H9 (cell line): ENCODE measurements at regions not wholly inside any gene's neighbourhood (a gene's known extent, or its start where the extent isn't known, plus 50 kb on each side); places are given as distances from the start of the nearest gene placed in this dataset.

Experiments used
- DNase-seq: peaks from one replicate; pipeline ENCODE4 v3.0.0-alpha.2; 2017
- H2AFZ ChIP-seq: one replicate; pipeline ENCODE4 v1.6.1; 2013; ENCODE audit warnings: mild to moderate bottlenecking, low read length, control low read depth, moderate library complexity
- H2AK5ac ChIP-seq: 2 replicates; pipeline ENCODE4 v1.6.1; 2013; ENCODE audit warnings: low read length, control low read depth, mixed read lengths; ENCODE audit not compliant: insufficient read length
- H2BK120ac ChIP-seq: one replicate; pipeline ENCODE4 v1.6.1; 2013; ENCODE audit warnings: low read depth, mild to moderate bottlenecking, low read length, control low read depth, inconsistent platforms; ENCODE audit not compliant: poor library complexity, severe bottlenecking
- H2BK12ac ChIP-seq: 2 replicates; pipeline ENCODE4 v1.6.1; 2013; ENCODE audit warnings: low read length, control low read depth, mixed read lengths, low read depth; ENCODE audit not compliant: insufficient read length
- H2BK15ac ChIP-seq: 2 replicates; pipeline ENCODE4 v1.6.1; 2013; ENCODE audit warnings: low read depth, low read length, control low read depth
- H2BK20ac ChIP-seq: one replicate; pipeline ENCODE4 v1.6.1; 2013; ENCODE audit warnings: low read depth, mild to moderate bottlenecking, low read length, control low read depth, inconsistent platforms; ENCODE audit not compliant: poor library complexity, severe bottlenecking
- H2BK5ac ChIP-seq: 2 replicates; pipeline ENCODE4 v1.6.1; 2013; ENCODE audit warnings: low read length, control low read depth, mixed read lengths; ENCODE audit not compliant: insufficient read length
- H3K14ac ChIP-seq: 2 replicates; pipeline ENCODE4 v1.6.1; 2013; ENCODE audit warnings: low read length, control low read depth; ENCODE audit not compliant: insufficient read depth
- H3K18ac ChIP-seq: 2 replicates; pipeline ENCODE4 v1.6.1; 2013; ENCODE audit warnings: low read depth, mild to moderate bottlenecking, mixed read lengths, low read length, control low read depth; ENCODE audit not compliant: insufficient read length
- H3K23ac ChIP-seq: 2 replicates; pipeline ENCODE4 v1.6.1; 2013; ENCODE audit warnings: low read length, control low read depth, mixed read lengths, low read depth; ENCODE audit not compliant: insufficient read length
- H3K23me2 ChIP-seq: 2 replicates; pipeline ENCODE4 v1.6.1; 2013; ENCODE audit warnings: low read depth, mild to moderate bottlenecking, mixed read lengths, low read length, control low read depth; ENCODE audit not compliant: insufficient read length, poor library complexity, severe bottlenecking
- H3K27ac ChIP-seq: 2 replicates; pipeline ENCODE4 v1.5.1; 2013; ENCODE audit warnings: low read length, control low read depth, mixed read lengths, low read depth; ENCODE audit not compliant: insufficient read length
- H3K27me3 ChIP-seq: 2 replicates; pipeline ENCODE4 v1.6.1; 2013; ENCODE audit warnings: low read length, control low read depth, inconsistent platforms; ENCODE audit not compliant: insufficient read depth
- H3K4ac ChIP-seq: 2 replicates; pipeline ENCODE4 v1.6.1; 2013; ENCODE audit warnings: low read depth, mild to moderate bottlenecking, control low read depth, inconsistent platforms, low read length, moderate library complexity
- H3K4me1 ChIP-seq: 2 replicates; pipeline ENCODE4 v1.6.1; 2013; ENCODE audit warnings: low read length, control low read depth, inconsistent platforms; ENCODE audit not compliant: insufficient read depth
- H3K4me2 ChIP-seq: 2 replicates; pipeline ENCODE4 v1.6.1; 2013; ENCODE audit warnings: low read length, control low read depth, mixed read lengths; ENCODE audit not compliant: insufficient read length, insufficient read depth
- H3K56ac ChIP-seq: 2 replicates; pipeline ENCODE4 v1.6.1; 2013; ENCODE audit warnings: low read depth, mild to moderate bottlenecking, mixed read lengths, low read length, control low read depth; ENCODE audit not compliant: insufficient read length
- H3K79me1 ChIP-seq: 2 replicates; pipeline ENCODE4 v1.6.1; 2013; ENCODE audit warnings: low read depth, mild to moderate bottlenecking, moderate library complexity, low read length, control low read depth, inconsistent platforms; ENCODE audit not compliant: insufficient read depth, poor library complexity, severe bottlenecking
- H3K79me2 ChIP-seq: 2 replicates; pipeline ENCODE4 v1.6.1; 2013; ENCODE audit warnings: low read length, control low read depth, inconsistent platforms; ENCODE audit not compliant: insufficient read depth
- H3K9ac ChIP-seq: 2 replicates; pipeline ENCODE4 v1.6.1; 2013; ENCODE audit warnings: low read length, control low read depth, mixed read lengths; ENCODE audit not compliant: insufficient read length; ENCODE audit errors: extremely low read depth
- H3K9me3 ChIP-seq: one replicate; pipeline ENCODE4 v1.6.1; 2013; ENCODE audit warnings: low read depth, low read length, inconsistent platforms; ENCODE audit not compliant: control insufficient read depth
- H3T11ph ChIP-seq: one replicate; pipeline ENCODE4 v1.6.1; 2013; ENCODE audit warnings: mild to moderate bottlenecking, low read length, control low read depth, inconsistent platforms
- H4K20me1 ChIP-seq: one replicate; pipeline ENCODE4 v1.6.1; 2013; ENCODE audit not compliant: control insufficient read depth, insufficient read length, insufficient read depth
- H4K5ac ChIP-seq: 2 replicates; pipeline ENCODE4 v1.6.1; 2013; ENCODE audit warnings: low read depth, mild to moderate bottlenecking, mixed read lengths, low read length, control low read depth; ENCODE audit not compliant: insufficient read length
- H4K8ac ChIP-seq: replicated peaks from 2 replicates; pipeline ENCODE4 v1.6.1; 2013; ENCODE audit warnings: low read length, control low read depth, mixed read lengths, low read depth; ENCODE audit not compliant: insufficient read length
- H4K91ac ChIP-seq: 2 replicates; pipeline ENCODE4 v1.6.1; 2013; ENCODE audit warnings: low read depth, mild to moderate bottlenecking, moderate library complexity, mixed read lengths, low read length, control low read depth; ENCODE audit not compliant: insufficient read length
- H3K27ac Mint-ChIP-seq, 3 experiments: 2 replicates in 2 of 3; 3 replicates in 1 of 3; pipeline ENCODE4 v1.8.0; 2020 to 2021; ENCODE audit warnings: mixed read lengths in 3 of 3, mild to moderate bottlenecking in 1 of 3, moderate library complexity in 1 of 3
- H3K27me3 Mint-ChIP-seq: 2 replicates; pipeline ENCODE4 v1.8.0; 2021; ENCODE audit warnings: low read depth, mild to moderate bottlenecking, moderate library complexity, mixed read lengths
- H3K36me3 Mint-ChIP-seq, 3 experiments: 2 replicates in 2 of 3; 3 replicates in 1 of 3; pipeline ENCODE4 v1.8.0; 2020 to 2021; ENCODE audit warnings: low read depth in 3 of 3, mixed read lengths in 3 of 3; ENCODE audit not compliant: insufficient read depth in 1 of 3
- H3K4me1 Mint-ChIP-seq, 2 experiments: 2 replicates each; pipeline ENCODE4 v1.8.0; 2020; ENCODE audit warnings: mixed read lengths in 2 of 2
- H3K4me3 Mint-ChIP-seq, 2 experiments: 2 replicates in 1 of 2; 3 replicates in 1 of 2; pipeline ENCODE4 v1.8.0; 2020 to 2021; ENCODE audit warnings: mild to moderate bottlenecking in 2 of 2, mixed read lengths in 2 of 2, moderate library complexity in 1 of 2
- H3K9me3 Mint-ChIP-seq, 2 experiments: 2 replicates in 1 of 2; 3 replicates in 1 of 2; pipeline ENCODE4 v1.8.0; 2020; ENCODE audit warnings: mild to moderate bottlenecking in 2 of 2, mixed read lengths in 2 of 2, moderate library complexity in 1 of 2
- CTCF ChIP-seq: fragments of 200-600 bp; sonication (generic); conservative IDR thresholded peaks from 3 replicates; pipeline ENCODE4 v1.8.0; 2021; ENCODE audit warnings: antibody characterized with exemption, mild to moderate bottlenecking
- WGBS: extraction: QIAGEN DNeasy Blood & Tissue Kit; methylation state at CpG from one replicate; pipeline ENCODE4 v1.1.7; 2013; ENCODE audit warnings: missing lambda C conversion rate, low lambda C conversion rate, mixed read lengths; ENCODE audit not compliant: insufficient read length; ENCODE audit errors: extremely low coverage; 5-methylcytosine and 5-hydroxymethylcytosine counted together

GRCh38 chr2:176646033-176646615 is 376.9 kb downstream of the MTX2 start:
- Histone ChIP-seq H2BK15ac (no peak overlapping the region), H4K8ac (no peak overlapping the region), H2BK20ac (no peak overlapping the region), H3K56ac (no peak overlapping the region), H3K4me2 (no peak overlapping the region), H3K4ac (no peak overlapping the region), H3K27ac (no peak overlapping the region), H3K9me3 (no peaks in the 10 kb centered on the region), H3K23ac (no peak overlapping the region), H3K27me3 (peaks cover 5% of the 10 kb centered on the region; the same call in 1 of the 2 replicates), H4K91ac (no peak overlapping the region), H3K14ac (no peak overlapping the region), H2AK5ac (no peak overlapping the region), H3K18ac (no peak overlapping the region), H2BK12ac (no peak overlapping the region), H3K4me1 (peaks cover 12% of the 10 kb centered on the region; the same call in 1 of the 2 replicates), H4K20me1 (no peaks in the 10 kb centered on the region), H3K79me2 (no peaks in the 10 kb centered on the region), H3T11ph (no peak overlapping the region), H4K5ac (no peak overlapping the region), H2BK5ac (no peak overlapping the region), H3K9ac (no peak overlapping the region), H3K79me1 (no peaks in the 10 kb centered on the region), H2BK120ac (no peak overlapping the region), H2AFZ (no peak overlapping the region), H3K23me2 (no peaks in the 10 kb centered on the region)
- Mint-ChIP-seq H3K36me3 (no peaks in the 10 kb centered on the region), H3K4me3 (no peak overlapping the region), H3K9me3 (no peaks in the 10 kb centered on the region), H3K27me3 (peaks cover 37% of the 10 kb centered on the region), H3K4me1 (peaks cover 30 to 37% of the 10 kb centered on the region in 2 experiments), H3K27ac (no peak overlapping the region)
- 0 out of 3 replicates have a peak, but pooled peaks have one; percentile 18 for TF ChIP-seq CTCF
- WGBS, result no CpG with 5 or more reads among the region's 5 CpGs
- peak; percentile 49 for DNase-seq
